Mammary epithelial cell (primary cell): ENCODE measurements at regions not wholly inside any gene's neighbourhood (a gene's known extent, or its start where the extent isn't known, plus 50 kb on each side); places are given as distances from the start of the nearest gene placed in this dataset.

Experiments used
- EZH2 ChIP-seq: IDR thresholded peaks from 2 replicates; pipeline ENCODE4 v1.6.1; 2012; ENCODE audit warnings: low read length, inconsistent platforms, borderline replicate concordance
- TF ChIP-seq, protein P1 (sequence below), 2 donors: IDR thresholded peaks in 1 of 2; conservative IDR thresholded peaks in 1 of 2; 2 replicates each; pipeline ENCODE4 v1.5.1; 2011 to 2012; ENCODE audit warnings: inconsistent platforms in 2 of 2, low read length in 2 of 2, mild to moderate bottlenecking in 2 of 2, control low read depth in 1 of 2, low read depth in 1 of 2; ENCODE audit not compliant: insufficient read depth in 1 of 2; ENCODE audit errors: extremely low read depth in 1 of 2

GRCh38 chr21:36549470-36549869 is 69.5 kb upstream of the CLDN14 start:
- TF ChIP-seq, protein P1, sequence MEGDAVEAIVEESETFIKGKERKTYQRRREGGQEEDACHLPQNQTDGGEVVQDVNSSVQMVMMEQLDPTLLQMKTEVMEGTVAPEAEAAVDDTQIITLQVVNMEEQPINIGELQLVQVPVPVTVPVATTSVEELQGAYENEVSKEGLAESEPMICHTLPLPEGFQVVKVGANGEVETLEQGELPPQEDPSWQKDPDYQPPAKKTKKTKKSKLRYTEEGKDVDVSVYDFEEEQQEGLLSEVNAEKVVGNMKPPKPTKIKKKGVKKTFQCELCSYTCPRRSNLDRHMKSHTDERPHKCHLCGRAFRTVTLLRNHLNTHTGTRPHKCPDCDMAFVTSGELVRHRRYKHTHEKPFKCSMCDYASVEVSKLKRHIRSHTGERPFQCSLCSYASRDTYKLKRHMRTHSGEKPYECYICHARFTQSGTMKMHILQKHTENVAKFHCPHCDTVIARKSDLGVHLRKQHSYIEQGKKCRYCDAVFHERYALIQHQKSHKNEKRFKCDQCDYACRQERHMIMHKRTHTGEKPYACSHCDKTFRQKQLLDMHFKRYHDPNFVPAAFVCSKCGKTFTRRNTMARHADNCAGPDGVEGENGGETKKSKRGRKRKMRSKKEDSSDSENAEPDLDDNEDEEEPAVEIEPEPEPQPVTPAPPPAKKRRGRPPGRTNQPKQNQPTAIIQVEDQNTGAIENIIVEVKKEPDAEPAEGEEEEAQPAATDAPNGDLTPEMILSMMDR (conservative IDR thresholded peaks at IDR 0.05 in 1 of 2, IDR thresholded peaks at IDR 0.05 in 1 of 2; ENCODE audit: extremely low read depth in 1 of 2, insufficient read depth in 1 of 2, low read depth in 1 of 2, low read length in 2 of 2) = no peak
- TF ChIP-seq EZH2 = no peak
